Chondrocyte (in vitro differentiated cells): ENCODE measurements at regions not wholly inside any gene's neighbourhood (a gene's known extent, or its start where the extent isn't known, plus 50 kb on each side); places are given as distances from the start of the nearest gene placed in this dataset.

ENCODE experiments used
- DNase-seq: peaks from one replicate; pipeline ENCODE4 v3.0.0; 2021; ENCODE audit warnings: mixed read lengths, low spot score
- H3K27ac Mint-ChIP-seq: one replicate; pipeline ENCODE4 v1.8.0; 2021; ENCODE audit warnings: mild to moderate bottlenecking, moderate library complexity, mixed read lengths; ENCODE audit not compliant: unreplicated experiment
- H3K27me3 Mint-ChIP-seq: 2 replicates; pipeline ENCODE4 v1.8.0; 2021; ENCODE audit warnings: low read depth, mixed read lengths
- H3K36me3 Mint-ChIP-seq: 2 replicates; pipeline ENCODE4 v1.8.0; 2021; ENCODE audit warnings: low read depth, mixed read lengths
- H3K4me1 Mint-ChIP-seq: 2 replicates; pipeline ENCODE4 v1.8.0; 2021; ENCODE audit warnings: low read depth, mild to moderate bottlenecking, mixed read lengths
- H3K4me3 Mint-ChIP-seq: one replicate; pipeline ENCODE4 v1.8.0; 2021; ENCODE audit warnings: mild to moderate bottlenecking, moderate library complexity, mixed read lengths; ENCODE audit not compliant: unreplicated experiment
- H3K9me3 Mint-ChIP-seq: 2 replicates; pipeline ENCODE4 v1.8.0; 2021; ENCODE audit warnings: low read depth, mixed read lengths
- TF ChIP-seq, protein P1 (sequence below): fragments of 200-600 bp; sonication (generic); IDR thresholded peaks from 2 replicates; pipeline ENCODE4 v1.5.0; 2021; ENCODE audit warnings: antibody characterized with exemption, mild to moderate bottlenecking, moderate library complexity

GRCh38 chr9:120330031-120330430, 249.9 kb downstream of the CDK5RAP2 start:
- Mint-ChIP-seq H3K4me3 (no peak overlapping the region), H3K4me1 (no peaks in the 10 kb centered on the region), H3K27ac (no peak overlapping the region), H3K27me3 (peaks cover 33% of the 10 kb centered on the region), H3K36me3 (peaks cover 1% of the 10 kb centered on the region), H3K9me3 (peaks cover 10% of the 10 kb centered on the region)
- TF ChIP-seq, protein P1, sequence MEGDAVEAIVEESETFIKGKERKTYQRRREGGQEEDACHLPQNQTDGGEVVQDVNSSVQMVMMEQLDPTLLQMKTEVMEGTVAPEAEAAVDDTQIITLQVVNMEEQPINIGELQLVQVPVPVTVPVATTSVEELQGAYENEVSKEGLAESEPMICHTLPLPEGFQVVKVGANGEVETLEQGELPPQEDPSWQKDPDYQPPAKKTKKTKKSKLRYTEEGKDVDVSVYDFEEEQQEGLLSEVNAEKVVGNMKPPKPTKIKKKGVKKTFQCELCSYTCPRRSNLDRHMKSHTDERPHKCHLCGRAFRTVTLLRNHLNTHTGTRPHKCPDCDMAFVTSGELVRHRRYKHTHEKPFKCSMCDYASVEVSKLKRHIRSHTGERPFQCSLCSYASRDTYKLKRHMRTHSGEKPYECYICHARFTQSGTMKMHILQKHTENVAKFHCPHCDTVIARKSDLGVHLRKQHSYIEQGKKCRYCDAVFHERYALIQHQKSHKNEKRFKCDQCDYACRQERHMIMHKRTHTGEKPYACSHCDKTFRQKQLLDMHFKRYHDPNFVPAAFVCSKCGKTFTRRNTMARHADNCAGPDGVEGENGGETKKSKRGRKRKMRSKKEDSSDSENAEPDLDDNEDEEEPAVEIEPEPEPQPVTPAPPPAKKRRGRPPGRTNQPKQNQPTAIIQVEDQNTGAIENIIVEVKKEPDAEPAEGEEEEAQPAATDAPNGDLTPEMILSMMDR: no peak
- DNase-seq: no peak

- no peak overlapping the region for H3K27ac Mint-ChIP-seq
- no peaks in the 10 kb centered on the region for H3K4me1 Mint-ChIP-seq
- TF ChIP-seq, protein P1: no peak
- peaks cover 37% of the 10 kb centered on the region for H3K27me3 Mint-ChIP-seq
- peaks cover 1% of the 10 kb centered on the region for H3K36me3 Mint-ChIP-seq
- H3K9me3 Mint-ChIP-seq: peaks cover 10% of the 10 kb centered on the region
- DNase-seq: no peak
- no peak overlapping the region for H3K4me3 Mint-ChIP-seq
Measured at GRCh38 chr9:120327322-120327721, 252.6 kb downstream of the CDK5RAP2 start.

DNA sequence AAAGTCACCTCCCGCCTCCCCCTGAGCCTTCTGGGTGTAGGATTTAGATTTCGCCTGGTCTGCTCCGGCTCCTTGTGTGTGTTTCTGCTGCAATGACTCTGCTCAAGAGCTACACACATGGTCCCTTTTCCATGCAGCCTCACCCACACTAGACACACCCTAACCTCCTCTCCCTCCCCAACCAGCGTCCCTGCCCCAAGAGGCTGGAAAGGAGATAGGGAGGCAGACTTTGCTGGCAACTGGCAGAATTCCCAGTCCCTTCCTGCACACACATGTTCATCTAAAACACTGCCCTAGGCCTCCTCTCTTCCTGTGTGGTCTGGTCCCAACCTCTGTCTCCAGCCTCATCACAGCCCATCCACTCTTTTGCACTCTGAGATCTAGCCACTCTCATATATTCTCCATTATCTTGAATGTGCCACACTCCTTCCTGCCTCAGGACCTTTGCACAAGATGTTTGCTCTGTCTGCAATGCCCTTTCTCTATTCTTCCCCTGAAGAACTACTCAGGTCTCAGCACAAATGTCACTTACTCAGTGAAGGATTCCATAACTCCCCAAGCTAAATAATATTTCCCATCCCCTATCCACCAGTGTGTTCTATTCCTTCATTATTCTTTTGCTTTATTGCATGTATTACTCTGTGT, 253.8 kb downstream of the CDK5RAP2 start:
- H3K4me1 Mint-ChIP-seq: no peaks in the 10 kb centered on the region
- H3K4me3 Mint-ChIP-seq: no peak overlapping the region
- TF ChIP-seq, protein P1: no peak
- H3K36me3 Mint-ChIP-seq: peaks cover 1% of the 10 kb centered on the region
- H3K27ac Mint-ChIP-seq: no peak overlapping the region
- DNase-seq: no peak
- H3K27me3 Mint-ChIP-seq: peaks cover 38% of the 10 kb centered on the region
- H3K9me3 Mint-ChIP-seq: peaks cover 9% of the 10 kb centered on the region

- no peak for DNase-seq
- Mint-ChIP-seq H3K27ac (no peak overlapping the region), H3K27me3 (peaks cover 32% of the 10 kb centered on the region), H3K4me3 (no peak overlapping the region), H3K9me3 (no peaks in the 10 kb centered on the region), H3K36me3 (no peaks in the 10 kb centered on the region), H3K4me1 (no peaks in the 10 kb centered on the region)
- TF ChIP-seq, protein P1: no peak
Measured at GRCh38 chr9:120324996-120325642, 254.8 kb downstream of the CDK5RAP2 start.

DNA sequence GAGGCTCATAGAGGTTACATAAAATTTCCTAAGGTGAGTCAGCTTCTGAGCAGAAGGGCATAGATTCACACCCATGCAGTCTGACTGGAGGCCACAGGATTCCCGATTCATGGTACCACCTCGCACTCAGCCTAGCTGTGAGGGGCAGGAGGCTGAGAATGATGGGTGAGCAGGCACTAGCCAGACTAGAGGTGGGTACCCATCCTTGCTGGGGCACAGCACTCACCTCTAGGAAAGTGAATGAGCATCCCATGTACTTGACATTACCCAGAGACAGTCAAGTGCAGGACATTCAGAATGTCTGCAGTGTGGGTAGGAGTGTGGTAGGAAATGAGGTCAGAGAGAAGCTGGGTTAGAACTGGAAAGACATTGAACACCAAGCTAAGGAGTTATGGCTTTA, 255.5 kb downstream of the CDK5RAP2 start:
- no peak for DNase-seq
- Mint-ChIP-seq H3K27ac (no peak overlapping the region), H3K36me3 (no peaks in the 10 kb centered on the region), H3K4me1 (no peaks in the 10 kb centered on the region), H3K27me3 (peaks cover 36% of the 10 kb centered on the region), H3K4me3 (no peak overlapping the region), H3K9me3 (no peaks in the 10 kb centered on the region)
- TF ChIP-seq, protein P1: no peak
